ENCODE measurements at regions not wholly inside any gene's neighbourhood (a gene's known extent, or its start where the extent isn't known, plus 50 kb on each side); places are given as distances from the start of the nearest gene placed in this dataset.
"Not testable (repeated sequence)": the region's sequence is repeated elsewhere in the genome, so short reads cannot be mapped to it uniquely, and the experiment has no call there.

DNA sequence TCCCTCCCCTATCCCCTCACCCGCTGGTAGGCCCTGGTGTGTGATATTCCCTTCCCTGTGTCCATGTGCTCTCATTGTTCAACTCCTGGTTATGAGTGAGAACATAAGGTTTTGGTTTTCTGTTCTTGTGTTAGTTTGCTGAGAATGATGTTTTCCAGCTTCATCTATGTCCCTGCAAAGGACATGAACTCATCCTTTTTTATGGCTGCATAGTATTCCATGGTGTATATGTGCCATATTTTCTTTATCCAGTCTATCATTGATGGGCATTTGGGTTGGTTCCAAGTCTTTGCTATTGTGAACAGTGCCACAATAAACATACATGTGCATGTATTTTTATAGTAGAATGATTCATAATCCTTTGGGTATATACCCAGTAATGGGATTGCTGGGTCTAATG is 217.8 kb downstream of the TLE3 start:
- TF ChIP-seq EP300 (IDR thresholded peaks at IDR 0.05), result not testable (repeated sequence)
- TF ChIP-seq, protein P1, sequence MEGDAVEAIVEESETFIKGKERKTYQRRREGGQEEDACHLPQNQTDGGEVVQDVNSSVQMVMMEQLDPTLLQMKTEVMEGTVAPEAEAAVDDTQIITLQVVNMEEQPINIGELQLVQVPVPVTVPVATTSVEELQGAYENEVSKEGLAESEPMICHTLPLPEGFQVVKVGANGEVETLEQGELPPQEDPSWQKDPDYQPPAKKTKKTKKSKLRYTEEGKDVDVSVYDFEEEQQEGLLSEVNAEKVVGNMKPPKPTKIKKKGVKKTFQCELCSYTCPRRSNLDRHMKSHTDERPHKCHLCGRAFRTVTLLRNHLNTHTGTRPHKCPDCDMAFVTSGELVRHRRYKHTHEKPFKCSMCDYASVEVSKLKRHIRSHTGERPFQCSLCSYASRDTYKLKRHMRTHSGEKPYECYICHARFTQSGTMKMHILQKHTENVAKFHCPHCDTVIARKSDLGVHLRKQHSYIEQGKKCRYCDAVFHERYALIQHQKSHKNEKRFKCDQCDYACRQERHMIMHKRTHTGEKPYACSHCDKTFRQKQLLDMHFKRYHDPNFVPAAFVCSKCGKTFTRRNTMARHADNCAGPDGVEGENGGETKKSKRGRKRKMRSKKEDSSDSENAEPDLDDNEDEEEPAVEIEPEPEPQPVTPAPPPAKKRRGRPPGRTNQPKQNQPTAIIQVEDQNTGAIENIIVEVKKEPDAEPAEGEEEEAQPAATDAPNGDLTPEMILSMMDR (IDR thresholded peaks at IDR 0.05), result not testable (repeated sequence)

Data from tibial nerve (tissue), 4 donors.